GM06990 (cell line): ENCODE measurements at regions not wholly inside any gene's neighbourhood (a gene's known extent, or its start where the extent isn't known, plus 50 kb on each side); places are given as distances from the start of the nearest gene placed in this dataset.

ENCODE experiments used
- DNase-seq: peaks from one replicate; pipeline ENCODE4 v3.0.0-alpha.2; 2011; ENCODE audit not compliant: insufficient read length; ENCODE audit errors: extremely low read depth
- H3K27me3 ChIP-seq: replicated peaks from 2 replicates; pipeline ENCODE4 v1.6.0; 2011; ENCODE audit warnings: low read length; ENCODE audit not compliant: control insufficient read depth, insufficient read depth
- H3K36me3 ChIP-seq: 2 replicates; pipeline ENCODE4 v1.5.1; 2011; ENCODE audit warnings: low read length; ENCODE audit not compliant: control insufficient read depth, insufficient read depth
- H3K4me3 ChIP-seq: replicated peaks from 2 replicates; pipeline ENCODE4 v1.5.1; 2011; ENCODE audit warnings: low read depth, mild to moderate bottlenecking, control low read depth, low read length
- CTCF ChIP-seq: IDR thresholded peaks from 2 replicates; pipeline ENCODE4 v1.5.1; 2011; ENCODE audit warnings: low read length, control low read depth, mild to moderate bottlenecking, inconsistent platforms; ENCODE audit not compliant: insufficient read depth, poor library complexity, severe bottlenecking

- no peak for DNase-seq
- Histone ChIP-seq H3K36me3 (no peaks in the 10 kb centered on the region), H3K4me3 (no peak overlapping the region), H3K27me3 (no peaks in the 10 kb centered on the region; the same call in 1 of the 2 replicates)
- no peak for TF ChIP-seq CTCF
Measured at GRCh38 chr2:65877331-65878010, 445.1 kb upstream of the SPRED2 start.

- no peaks in the 10 kb centered on the region; the same call in 1 of the 2 replicates for H3K27me3 ChIP-seq
- H3K36me3 ChIP-seq: no peaks in the 10 kb centered on the region
- no peak for DNase-seq
- TF ChIP-seq CTCF: no peak
- H3K4me3 ChIP-seq: no peak overlapping the region
Measured at GRCh38 chr2:65876114-65876513, 443.7 kb upstream of the SPRED2 start.

GRCh38 chr2:65870826-65871225 lies 438.4 kb upstream of the SPRED2 start:
- H3K27me3 ChIP-seq: no peaks in the 10 kb centered on the region; the same call in none of the 2 replicates
- no peak for TF ChIP-seq CTCF
- no peak for DNase-seq
- no peaks in the 10 kb centered on the region for H3K36me3 ChIP-seq
- no peak overlapping the region for H3K4me3 ChIP-seq

GRCh38 chr2:65869296-65869695 lies 436.9 kb upstream of the SPRED2 start:
- no peak for TF ChIP-seq CTCF
- no peak for DNase-seq
- H3K27me3 ChIP-seq: no peaks in the 10 kb centered on the region; the same call in none of the 2 replicates
- H3K4me3 ChIP-seq: no peak overlapping the region
- no peaks in the 10 kb centered on the region for H3K36me3 ChIP-seq

- TF ChIP-seq CTCF: no peak
- Histone ChIP-seq H3K27me3 (no peaks in the 10 kb centered on the region; the same call in none of the 2 replicates), H3K4me3 (no peak overlapping the region), H3K36me3 (no peaks in the 10 kb centered on the region)
- no peak for DNase-seq
Measured at GRCh38 chr2:65868177-65868576, 435.8 kb upstream of the SPRED2 start.
